IMR-90 (cell line): ENCODE measurements at regions not wholly inside any gene's neighbourhood (a gene's known extent, or its start where the extent isn't known, plus 50 kb on each side); places are given as distances from the start of the nearest gene placed in this dataset.

Source experiments
- CEBPB ChIP-seq: IDR thresholded peaks from 2 replicates; pipeline ENCODE4 v1.6.1; 2012; ENCODE audit warnings: low read depth, low read length, improper control_type of control experiment
- CHD1 ChIP-seq: IDR thresholded peaks from 2 replicates; pipeline ENCODE4 v1.6.1; 2012; ENCODE audit warnings: low read depth, low read length, improper control_type of control experiment
- CTCF ChIP-seq: conservative IDR thresholded peaks from 2 replicates; pipeline ENCODE4 v1.5.1; 2012; ENCODE audit warnings: mild to moderate bottlenecking, low read depth, low read length, improper control_type of control experiment
- FOS ChIP-seq: fragments of 150-350 bp; IDR thresholded peaks from 2 replicates; pipeline ENCODE4 v1.6.1; 2016; ENCODE audit warnings: low read depth, low read length
- MAZ ChIP-seq: IDR thresholded peaks from 2 replicates; pipeline ENCODE4 v1.6.1; 2012; ENCODE audit warnings: low read depth, mild to moderate bottlenecking, low read length, improper control_type of control experiment, moderate library complexity, borderline replicate concordance
- MXI1 ChIP-seq: IDR thresholded peaks from 2 replicates; pipeline ENCODE4 v1.6.1; 2012; ENCODE audit warnings: low read depth, mild to moderate bottlenecking, low read length, moderate library complexity, borderline replicate concordance
- POLR2A ChIP-seq: IDR thresholded peaks from 2 replicates; pipeline ENCODE4 v1.6.1; 2012; ENCODE audit warnings: mild to moderate bottlenecking, low read depth, low read length
- RAD21 ChIP-seq: IDR thresholded peaks from 2 replicates; pipeline ENCODE4 v1.6.1; 2012; ENCODE audit warnings: low read length, improper control_type of control experiment
- RFX5 ChIP-seq: IDR thresholded peaks from 2 replicates; pipeline ENCODE4 v1.8.0; 2012; ENCODE audit warnings: low read depth, mild to moderate bottlenecking, low read length, moderate library complexity
- SMC3 ChIP-seq: fragments of 150-350 bp; IDR thresholded peaks from 2 replicates; pipeline ENCODE4 v1.6.1; 2016; ENCODE audit warnings: low read depth, mild to moderate bottlenecking, antibody characterized with exemption, low read length, moderate library complexity
- USF2 ChIP-seq: fragments of 150-350 bp; IDR thresholded peaks from 2 replicates; pipeline ENCODE4 v1.6.1; 2017; ENCODE audit warnings: mild to moderate bottlenecking, antibody characterized with exemption, low read length, low read depth

GRCh38 chr5:66344544-66344943 lies 200.4 kb downstream of the SREK1 start:
- TF ChIP-seq CTCF (no peak), POLR2A (no peak), CEBPB (no peak), RFX5 (no peak), RAD21 (no peak), SMC3 (no peak), MXI1 (no peak), USF2 (no peak), CHD1 (no peak), FOS (no peak), MAZ (no peak)
